DMS79 treated with DMSO at 0.1 percent for 48 hours (cell line): ENCODE measurements at regions not wholly inside any gene's neighbourhood (a gene's known extent, or its start where the extent isn't known, plus 50 kb on each side); places are given as distances from the start of the nearest gene placed in this dataset.

Source experiments
- DNase-seq: peaks from one replicate; lab custom pipeline; 2025; lab: John Stamatoyannopoulos, UW

GRCh38 chr12:91241756-91242155, 59.1 kb upstream of the DCN start:
- no peak for DNase-seq

DNA sequence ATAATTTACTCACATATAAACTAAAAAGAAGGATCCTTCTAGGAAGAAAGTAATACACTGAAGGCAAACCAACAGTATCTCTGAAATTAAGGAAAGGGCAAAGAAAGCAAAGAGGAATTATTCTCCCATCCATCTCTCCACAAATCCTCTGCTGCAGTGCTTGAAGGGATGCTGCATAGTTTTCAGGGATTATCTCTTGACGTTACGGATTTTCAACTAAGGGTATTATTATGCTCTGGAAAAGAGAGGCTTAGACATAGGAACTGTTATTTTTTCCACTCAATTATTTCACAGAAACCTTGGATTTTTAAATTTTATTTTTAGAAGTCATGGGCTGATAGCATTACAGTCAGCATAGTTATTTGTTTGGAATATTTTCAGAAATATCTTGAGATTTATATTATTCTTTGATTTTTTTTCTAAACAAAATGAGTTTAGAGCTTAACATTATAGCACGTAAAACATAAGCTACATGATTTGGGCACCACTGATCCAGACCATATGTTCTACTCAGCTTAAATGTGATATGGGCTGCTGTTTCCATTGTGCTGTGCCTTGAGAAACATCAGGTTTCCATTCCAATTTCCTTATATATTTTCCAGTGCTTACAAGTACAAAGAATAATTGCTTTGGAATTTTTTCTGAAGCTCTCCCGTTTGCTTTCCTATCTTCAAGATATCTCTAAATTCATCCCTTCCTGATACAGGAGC, 57.9 kb upstream of the DCN start:
- DNase-seq: no peak

- DNase-seq: no peak
These were observed 56.9 kb upstream of the DCN start for GRCh38 chr12:91239481-91239880.
